Mesenteric fat pad (tissue), 1 donor: ENCODE measurements at regions not wholly inside any gene's neighbourhood (a gene's known extent, or its start where the extent isn't known, plus 50 kb on each side); places are given as distances from the start of the nearest gene placed in this dataset.

ENCODE experiments used
- DNase-seq: peaks from one replicate; pipeline ENCODE4 v3.0.0-alpha.2; 2020; ENCODE audit warnings: low spot score
- donor health status: DM: yes; HTN: yes; CAD: no.

- DNase-seq, result peak; percentile 65
These were observed 154.5 kb upstream of the ZNF32 start for GRCh38 chr10:43802988-43803696.

- DNase-seq, result no peak
These were observed 152.9 kb upstream of the ZNF32 start for GRCh38 chr10:43801626-43802025.

- no peak for DNase-seq
These were observed 152.5 kb upstream of the ZNF32 start for GRCh38 chr10:43801140-43801539.

GRCh38 chr10:43796781-43797180 is 148.1 kb upstream of the ZNF32 start:
- no peak for DNase-seq

- DNase-seq, result no peak
These were observed 147.0 kb upstream of the ZNF32 start for GRCh38 chr10:43795639-43796038.

- DNase-seq, result no peak
These were observed 146.4 kb upstream of the ZNF32 start for GRCh38 chr10:43795093-43795492.

GRCh38 chr10:43794181-43794815 is 145.6 kb upstream of the ZNF32 start:
- no peak for DNase-seq

GRCh38 chr10:43793704-43794103 is 145.0 kb upstream of the ZNF32 start:
- DNase-seq, result no peak

GRCh38 chr10:43790147-43790546 is 141.5 kb upstream of the ZNF32 start:
- DNase-seq, result no peak

GRCh38 chr10:43785252-43785651 is 136.6 kb upstream of the ZNF32 start:
- no peak for DNase-seq

- DNase-seq, result no peak
These were observed 134.1 kb upstream of the ZNF32 start for GRCh38 chr10:43782814-43783213.

GRCh38 chr10:43781480-43782361 is 133.0 kb upstream of the ZNF32 start:
- DNase-seq, result no peak

- DNase-seq, result no peak
These were observed 129.9 kb upstream of the ZNF32 start for GRCh38 chr10:43778571-43778970.

- no peak for DNase-seq
These were observed 126.7 kb upstream of the ZNF32 start for GRCh38 chr10:43775384-43775783.

GRCh38 chr10:43774234-43774769 is 125.6 kb upstream of the ZNF32 start:
- DNase-seq, result no peak

GRCh38 chr10:43773736-43774135 is 125.1 kb upstream of the ZNF32 start:
- DNase-seq, result no peak

GRCh38 chr10:43772171-43772570 is 123.5 kb upstream of the ZNF32 start:
- no peak for DNase-seq

GRCh38 chr10:43771675-43772074 is 123.0 kb upstream of the ZNF32 start:
- DNase-seq, result no peak

- DNase-seq, result no peak
These were observed 116.8 kb upstream of the ZNF32 start for GRCh38 chr10:43765516-43765915.

- DNase-seq, result no peak
These were observed 115.2 kb upstream of the ZNF32 start for GRCh38 chr10:43763846-43764245.

GRCh38 chr10:43760514-43760913 is 111.8 kb upstream of the ZNF32 start:
- no peak for DNase-seq

- DNase-seq, result no peak
These were observed 110.5 kb upstream of the ZNF32 start for GRCh38 chr10:43759216-43759615.
